Testis (tissue), 2 donors: ENCODE measurements at regions not wholly inside any gene's neighbourhood (a gene's known extent, or its start where the extent isn't known, plus 50 kb on each side); places are given as distances from the start of the nearest gene placed in this dataset.

Source experiments
- DNase-seq: peaks from one replicate; pipeline ENCODE4 v3.0.0-alpha.2; 2019
- H3K27ac ChIP-seq, 2 donors: fragments of 200-600 bp; sonication (generic); one replicate each; pipeline ENCODE4 v1.5.1; 2019
- H3K27me3 ChIP-seq: fragments of 200-600 bp; sonication (generic); one replicate; pipeline ENCODE4 v1.5.1; 2019
- H3K36me3 ChIP-seq: fragments of 200-600 bp; sonication (generic); one replicate; pipeline ENCODE4 v1.5.1; 2017; ENCODE audit warnings: low read depth; ENCODE audit errors: missing control alignments
- H3K4me1 ChIP-seq: fragments of 200-600 bp; sonication (generic); one replicate; pipeline ENCODE4 v1.5.1; 2019
- H3K4me3 ChIP-seq, 2 donors: fragments of 200-600 bp; sonication (generic); one replicate each; pipeline ENCODE4 v1.5.1; 2017 to 2019
- H3K9me3 ChIP-seq: fragments of 200-600 bp; sonication (generic); one replicate; pipeline ENCODE4 v1.5.1; 2017
- CTCF ChIP-seq, 3 experiments: fragments of 450-650 bp in 2 of 3; fragments of 200-600 bp in 1 of 3; sonication (generic) in 1 of 3; IDR thresholded peaks; one replicate each; pipeline ENCODE4 v1.5.1; 2016 to 2019; ENCODE audit warnings: antibody characterized with exemption in 3 of 3, mild to moderate bottlenecking in 2 of 3, moderate library complexity in 1 of 3
- POLR2A ChIP-seq: fragments of 450-650 bp; IDR thresholded peaks from one replicate; pipeline ENCODE4 v1.6.1; 2017; ENCODE audit warnings: antibody characterized with exemption, mild to moderate bottlenecking, moderate library complexity
- WGBS, 2 donors: methylation state at CpG; one replicate each; pipeline ENCODE4 v1.1.5; 2018; 5-methylcytosine and 5-hydroxymethylcytosine counted together
- intact Hi-C: fragments of 100-400 bp; cut with DNase I; formaldehyde crosslinking; loops from one replicate; pipeline ENCODE4 v1.15.1; 2023; ENCODE audit warnings: low total_unique reads

- 67 to 69% methylated on average over 7 of the region's 7 CpGs for WGBS, 2 donors
- Histone ChIP-seq H3K27me3 (no peaks in the 10 kb centered on the region), H3K36me3 (no peaks in the 10 kb centered on the region), H3K4me3 (no peak overlapping the region), H3K9me3 (no peaks in the 10 kb centered on the region), H3K4me1 (no peaks in the 10 kb centered on the region), H3K27ac (no peak overlapping the region)
- no peak for TF ChIP-seq POLR2A
- no peak for TF ChIP-seq CTCF (IDR thresholded peaks at IDR 0.05)
- intact Hi-C loops = no loop called here
- DNase-seq = no peak
These were observed 128.8 kb upstream of the SEM1 start for GRCh38 chr7:96838481-96838880.

GRCh38 chr7:96855139-96855538 is 145.5 kb upstream of the SEM1 start:
- H3K27me3 ChIP-seq = no peaks in the 10 kb centered on the region
- H3K36me3 ChIP-seq = no peaks in the 10 kb centered on the region
- H3K4me3 ChIP-seq = no peak overlapping the region
- H3K27ac ChIP-seq = no peak overlapping the region
- no peak for TF ChIP-seq CTCF (IDR thresholded peaks at IDR 0.05)
- TF ChIP-seq POLR2A = no peak
- DNase-seq = no peak
- no peaks in the 10 kb centered on the region for H3K9me3 ChIP-seq
- intact Hi-C loops = no loop called here
- no peaks in the 10 kb centered on the region for H3K4me1 ChIP-seq

GRCh38 chr7:96855691-96856090 is 146.0 kb upstream of the SEM1 start:
- Histone ChIP-seq H3K4me1 (no peaks in the 10 kb centered on the region), H3K36me3 (no peaks in the 10 kb centered on the region), H3K4me3 (no peak overlapping the region), H3K27me3 (no peaks in the 10 kb centered on the region), H3K9me3 (no peaks in the 10 kb centered on the region), H3K27ac (no peak overlapping the region)
- 57 to 65% methylated on average over 1 of the region's 1 CpG for WGBS, 2 donors
- DNase-seq = no peak
- intact Hi-C loops = no loop called here
- no peak for TF ChIP-seq POLR2A
- no peak for TF ChIP-seq CTCF (IDR thresholded peaks at IDR 0.05)

GRCh38 chr7:96869538-96869937 is 135.8 kb upstream of the DLX6 start:
- 88 to 91% methylated on average over 2 of the region's 2 CpGs for WGBS, 2 donors
- no peak for TF ChIP-seq POLR2A
- no peaks in the 10 kb centered on the region for H3K4me1 ChIP-seq
- DNase-seq = no peak
- intact Hi-C loops = no loop called here
- H3K27ac ChIP-seq = no peak overlapping the region
- no peaks in the 10 kb centered on the region for H3K9me3 ChIP-seq
- H3K4me3 ChIP-seq = no peak overlapping the region
- H3K36me3 ChIP-seq = no peaks in the 10 kb centered on the region
- H3K27me3 ChIP-seq = no peaks in the 10 kb centered on the region

GRCh38 chr7:96870185-96870584 is 135.2 kb upstream of the DLX6 start:
- no peaks in the 10 kb centered on the region for H3K9me3 ChIP-seq
- H3K4me1 ChIP-seq = no peaks in the 10 kb centered on the region
- H3K27ac ChIP-seq = no peak overlapping the region
- DNase-seq = no peak
- 79 to 82% methylated on average over 2 of the region's 2 CpGs for WGBS, 2 donors
- H3K36me3 ChIP-seq = no peaks in the 10 kb centered on the region
- intact Hi-C loops = no loop called here
- no peak overlapping the region for H3K4me3 ChIP-seq
- H3K27me3 ChIP-seq = no peaks in the 10 kb centered on the region
- no peak for TF ChIP-seq POLR2A
- TF ChIP-seq CTCF (IDR thresholded peaks at IDR 0.05) = no peak
